ENCODE measurements at regions not wholly inside any gene's neighbourhood (a gene's known extent, or its start where the extent isn't known, plus 50 kb on each side); places are given as distances from the start of the nearest gene placed in this dataset.

- Histone ChIP-seq H3K27me3 (ENCODE audit: control insufficient read depth, insufficient read depth, low read length) (no peaks in the 10 kb centered on the region), H3K4me3 (ENCODE audit: low read length) (no peak overlapping the region), H3K9me3 (ENCODE audit: control insufficient read depth, insufficient read depth, low read length) (no peaks in the 10 kb centered on the region), H3K27ac (ENCODE audit: low read length) (no peak overlapping the region), H3K4me1 (ENCODE audit: control insufficient read depth, insufficient read depth, low read length) (no peaks in the 10 kb centered on the region), H3K36me3 (ENCODE audit: control insufficient read depth, insufficient read depth, low read length) (no peaks in the 10 kb centered on the region)
- H3K4me1 Mint-ChIP-seq = no peaks in the 10 kb centered on the region
- H3K27ac Mint-ChIP-seq = no peak overlapping the region
- no peak for TF ChIP-seq CTCF (IDR thresholded peaks at IDR 0.05)
- 69% methylated on average over 5 of the region's 5 CpGs for WGBS (ENCODE audit: insufficient coverage)
- ATAC-seq (no peak), DNase-seq (no peak)
- H3K4me3 Mint-ChIP-seq = no peak overlapping the region
- H3K36me3 Mint-ChIP-seq = no peaks in the 10 kb centered on the region
- H3K9me3 Mint-ChIP-seq = no peaks in the 10 kb centered on the region
- intact Hi-C loops (cut with micrococcal nuclease) = no loop called here
- H3K27me3 Mint-ChIP-seq (ENCODE audit: low read depth in 2 of 2) = peaks cover 12 to 31% of the 10 kb centered on the region in 2 donors
These were observed 102.1 kb downstream of the CXCL12 start for GRCh38 chr10:44282626-44283300.

- ATAC-seq = no peak
These were observed 103.2 kb downstream of the CXCL12 start for GRCh38 chr10:44281662-44282061.

GRCh38 chr10:44281089-44281613 lies 103.7 kb downstream of the CXCL12 start:
- Histone ChIP-seq H3K9me3 (ENCODE audit: control insufficient read depth, insufficient read depth, low read length) (no peaks in the 10 kb centered on the region), H3K4me3 (ENCODE audit: low read length) (no peak overlapping the region), H3K27me3 (ENCODE audit: control insufficient read depth, insufficient read depth, low read length) (no peaks in the 10 kb centered on the region), H3K4me1 (ENCODE audit: control insufficient read depth, insufficient read depth, low read length) (no peaks in the 10 kb centered on the region), H3K36me3 (ENCODE audit: control insufficient read depth, insufficient read depth, low read length) (no peaks in the 10 kb centered on the region), H3K27ac (ENCODE audit: low read length) (no peak overlapping the region)
- intact Hi-C loops (cut with micrococcal nuclease) = no loop called here
- H3K27me3 Mint-ChIP-seq (ENCODE audit: low read depth in 2 of 2) = peaks cover 6 to 20% of the 10 kb centered on the region in 2 donors
- H3K4me1 Mint-ChIP-seq = no peaks in the 10 kb centered on the region
- no peak for TF ChIP-seq CTCF (IDR thresholded peaks at IDR 0.05)
- H3K4me3 Mint-ChIP-seq = no peak overlapping the region
- H3K9me3 Mint-ChIP-seq = no peaks in the 10 kb centered on the region
- WGBS (ENCODE audit: insufficient coverage) = 90% methylated on average over 12 of the region's 12 CpGs
- H3K36me3 Mint-ChIP-seq = no peaks in the 10 kb centered on the region
- no peak overlapping the region for H3K27ac Mint-ChIP-seq
- ATAC-seq = no peak
- no peak for DNase-seq

More at GRCh38 chr10:44281662-44282061, 103.2 kb downstream of the CXCL12 start:
- 90% methylated on average over 5 of the region's 5 CpGs for WGBS (ENCODE audit: insufficient coverage)
- H3K4me1 Mint-ChIP-seq = no peaks in the 10 kb centered on the region
- Histone ChIP-seq H3K36me3 (ENCODE audit: control insufficient read depth, insufficient read depth, low read length) (no peaks in the 10 kb centered on the region), H3K4me1 (ENCODE audit: control insufficient read depth, insufficient read depth, low read length) (no peaks in the 10 kb centered on the region), H3K27ac (ENCODE audit: low read length) (no peak overlapping the region), H3K9me3 (ENCODE audit: control insufficient read depth, insufficient read depth, low read length) (no peaks in the 10 kb centered on the region), H3K27me3 (ENCODE audit: control insufficient read depth, insufficient read depth, low read length) (no peaks in the 10 kb centered on the region), H3K4me3 (ENCODE audit: low read length) (no peak overlapping the region)
- no peak for DNase-seq
- no peak for TF ChIP-seq CTCF (IDR thresholded peaks at IDR 0.05)
- intact Hi-C loops (cut with micrococcal nuclease) = no loop called here
- H3K9me3 Mint-ChIP-seq = no peaks in the 10 kb centered on the region
- no peak overlapping the region for H3K4me3 Mint-ChIP-seq
- H3K36me3 Mint-ChIP-seq = no peaks in the 10 kb centered on the region
- H3K27ac Mint-ChIP-seq = no peak overlapping the region
- H3K27me3 Mint-ChIP-seq (ENCODE audit: low read depth in 2 of 2) = peaks cover 6 to 23% of the 10 kb centered on the region in 2 donors
